GM12878 (cell line): ENCODE measurements at regions not wholly inside any gene's neighbourhood (a gene's known extent, or its start where the extent isn't known, plus 50 kb on each side); places are given as distances from the start of the nearest gene placed in this dataset.

ENCODE experiments used
- ATAC-seq: fragments of 200-7000 bp; cut with Tn5 transposase; 3 replicates; pipeline ENCODE4 v1.9.1; 2020; ENCODE audit warnings: mild to moderate bottlenecking, moderate library complexity
- BruUV-seq: library from RNA; stranded (reverse); fragments of 400-500 nt; replicated peaks from 2 replicates; lab custom pipeline; 2021; lab: Mats Ljungman, UMichigan
- CTCF ChIA-PET: fragments of 300-600 bp; sonication (Branson Sonifier 250); formaldehyde crosslinking; extraction: SDS; loops from one replicate; lab custom pipeline; 2021; ENCODE audit warnings: inconsistent platforms; lab: Yijun Ruan, JAX
- POLR2A ChIA-PET: fragments of 350-600 bp; formaldehyde crosslinking; extraction: SDS; loops from one replicate; lab custom pipeline; 2021; ENCODE audit warnings: inconsistent platforms; lab: Charles Lee
- RAD21 ChIA-PET: fragments of 300-600 bp; sonication (Branson Sonifier 250); formaldehyde crosslinking; loops from one replicate; lab custom pipeline; 2023; ENCODE audit warnings: antibody characterized with exemption; ENCODE audit not compliant: unreplicated experiment; lab: Charles Lee
- SMC1A ChIA-PET: fragments of 300-600 bp; sonication (Branson Sonifier 250); formaldehyde crosslinking; loops from one replicate; lab custom pipeline; 2023; ENCODE audit not compliant: unreplicated experiment, uncharacterized antibody; lab: Charles Lee
- DNase-seq: peaks from one replicate; pipeline ENCODE4 v3.0.0-alpha.2; 2011; ENCODE audit warnings: low read depth, low spot score
- FAIRE-seq: peaks from 3 replicates; lab custom pipeline; 2011; peaks lifted over from hg19 to GRCh38; lab: Jason Lieb, UNC
- H2AFZ ChIP-seq: 2 replicates; pipeline ENCODE4 v1.6.0; 2011; ENCODE audit warnings: low read depth, low read length, control low read depth; ENCODE audit not compliant: control insufficient read depth
- H3K27ac ChIP-seq: 2 replicates; pipeline ENCODE4 v1.5.1; 2011; ENCODE audit warnings: control low read depth; ENCODE audit not compliant: control insufficient read depth, insufficient read depth
- H3K27me3 ChIP-seq, 2 experiments: replicated peaks in 1 of 2; 2 replicates each; pipeline versions ENCODE4 v1.6.0 to v1.6.1; 2011; ENCODE audit warnings: low read length in 1 of 2; ENCODE audit not compliant: control insufficient read depth in 2 of 2, insufficient read depth in 2 of 2
- H3K36me3 ChIP-seq, 2 experiments: 2 replicates each; pipeline ENCODE4 v1.5.1; 2011; ENCODE audit warnings: low read length in 1 of 2; ENCODE audit not compliant: control insufficient read depth in 2 of 2, insufficient read depth in 2 of 2
- H3K4me1 ChIP-seq: 2 replicates; pipeline ENCODE4 v1.6.1; 2011; ENCODE audit warnings: mild to moderate bottlenecking, low read length, moderate library complexity, mixed read lengths; ENCODE audit not compliant: control insufficient read depth, insufficient read depth
- H3K4me2 ChIP-seq: 2 replicates; pipeline ENCODE4 v1.6.0; 2011; ENCODE audit warnings: control low read depth; ENCODE audit not compliant: control insufficient read depth, insufficient read depth
- H3K4me3 ChIP-seq: fragments of 200-600 bp; sonication (generic); 2 replicates; pipeline ENCODE4 v1.5.1; 2016
- H3K79me2 ChIP-seq: 2 replicates; pipeline ENCODE4 v1.6.0; 2011; ENCODE audit warnings: low read length; ENCODE audit not compliant: control insufficient read depth, insufficient read depth
- H3K9ac ChIP-seq: 2 replicates; pipeline ENCODE4 v1.8.0; 2011; ENCODE audit warnings: low read length, control low read depth, mixed read lengths; ENCODE audit not compliant: control insufficient read depth, insufficient read depth
- H3K9me3 ChIP-seq: replicated peaks from 3 replicates; pipeline ENCODE4 v1.5.1; 2011; ENCODE audit warnings: mild to moderate bottlenecking, low read length; ENCODE audit not compliant: control insufficient read depth, insufficient read depth
- H4K20me1 ChIP-seq: 2 replicates; pipeline ENCODE4 v1.6.0; 2011; ENCODE audit not compliant: control insufficient read depth, insufficient read depth
- CBX3 ChIP-seq: fragments of 200-600 bp; sonication (generic); IDR thresholded peaks from 2 replicates; pipeline ENCODE4 v1.6.1; 2016; ENCODE audit warnings: low read depth, borderline replicate concordance
- CBX5 ChIP-seq: sonication (generic); IDR thresholded peaks from 2 replicates; pipeline ENCODE4 v1.6.1; 2016; ENCODE audit warnings: low read depth, moderate library complexity, mild to moderate bottlenecking, inconsistent platforms
- CTCF ChIP-seq, 3 experiments: IDR thresholded peaks in 2 of 3; conservative IDR thresholded peaks in 1 of 3; 2 replicates each; pipeline ENCODE4 v1.5.1; 2011; ENCODE audit warnings: low read depth in 3 of 3, low read length in 3 of 3, mild to moderate bottlenecking in 3 of 3, control low read depth in 2 of 3, moderate library complexity in 2 of 3, inconsistent platforms in 1 of 3, mixed read lengths in 1 of 3; ENCODE audit not compliant: control insufficient read depth in 2 of 3, insufficient read depth in 1 of 3; ENCODE audit errors: extremely low read depth in 1 of 3
- ELK1 ChIP-seq: IDR thresholded peaks from 2 replicates; pipeline ENCODE4 v1.6.1; 2012; ENCODE audit warnings: low read depth, low read length, improper control_type of control experiment
- HDAC2 ChIP-seq: fragments of 200-600 bp; sonication (generic); IDR thresholded peaks from 2 replicates; pipeline ENCODE4 v1.6.1; 2017
- KDM1A ChIP-seq: fragments of 200-600 bp; sonication (generic); IDR thresholded peaks from 2 replicates; pipeline ENCODE4 v1.6.1; 2016; ENCODE audit warnings: borderline replicate concordance
- REST ChIP-seq: IDR thresholded peaks from 2 replicates; pipeline ENCODE4 v1.6.1; 2012; ENCODE audit warnings: mild to moderate bottlenecking, low read depth, low read length
- SP1 ChIP-seq: IDR thresholded peaks from one replicate; pipeline ENCODE4 v1.6.1; 2011; ENCODE audit warnings: low read depth, low read length
- STAT3 ChIP-seq: IDR thresholded peaks from 2 replicates; pipeline ENCODE4 v1.6.1; 2011; ENCODE audit warnings: low read depth, low read length, improper control_type of control experiment
- ZNF384 ChIP-seq: IDR thresholded peaks from 2 replicates; pipeline ENCODE4 v1.6.1; 2012; ENCODE audit warnings: low read depth, mild to moderate bottlenecking, low read length, improper control_type of control experiment, borderline replicate concordance
- WGBS: methylation state at CpG from one replicate; pipeline ENCODE4 v1.1.6; 2016; ENCODE audit warnings: low lambda C conversion rate; ENCODE audit not compliant: insufficient replicate concordance, insufficient coverage; ENCODE audit errors: missing lambda C conversion rate; 5-methylcytosine and 5-hydroxymethylcytosine counted together
- in situ Hi-C: fragments of 300-500 bp; cut with MboI; formaldehyde crosslinking; loops from 9 replicates; pipeline ENCODE4 v1.14.3; 2018; ENCODE audit warnings: mixed read lengths
- intact Hi-C: fragments of 100-400 bp; cut with micrococcal nuclease; formaldehyde crosslinking; loops from one replicate; pipeline ENCODE4 v1.14.2; 2022; ENCODE audit not compliant: unreplicated experiment

GRCh38 chr6:21730533-21730932 is 137.0 kb downstream of the SOX4 start:
- BruUV-seq: no TSS peak
- Histone ChIP-seq H2AFZ (no peak overlapping the region), H3K4me2 (no peak overlapping the region), H3K9me3 (no peaks in the 10 kb centered on the region), H3K27me3 (no peaks in the 10 kb centered on the region), H4K20me1 (no peaks in the 10 kb centered on the region), H3K27ac (no peak overlapping the region), H3K4me1 (no peaks in the 10 kb centered on the region), H3K4me3 (no peak overlapping the region), H3K9ac (no peak overlapping the region), H3K36me3 (no peaks in the 10 kb centered on the region), H3K79me2 (no peaks in the 10 kb centered on the region)
- ChIA-PET CTCF (interaction anchor here (1.3 kb wide), 1 partner anchor 11 kb away, joined by 3 read pairs; no protein-coding TSS in a partner anchor), SMC1A (interaction anchor here (0.7 kb wide), 1 partner anchor 30 kb away, joined by 3 read pairs; no protein-coding TSS in a partner anchor), RAD21 (no interaction called here), POLR2A (no interaction called here)
- ATAC-seq (no peak), FAIRE-seq (no peak), DNase-seq (no peak)
- in situ Hi-C loops: no loop called here
- TF ChIP-seq ZNF384: no peak
- intact Hi-C loops: loop anchor here (5.0 kb wide), 1 partner anchor 133 kb away; no protein-coding TSS in a partner anchor
- WGBS: 62% methylated on average over 11 of the region's 11 CpGs

- WGBS: 26% methylated on average over 5 of the region's 5 CpGs
- no peak for TF ChIP-seq CBX5
- no peak for TF ChIP-seq CBX3
- TF ChIP-seq KDM1A: no peak
- no peak for TF ChIP-seq STAT3
- TF ChIP-seq REST: no peak
- no peak for TF ChIP-seq ELK1
- TF ChIP-seq CTCF (IDR thresholded peaks at IDR 0.05 in 2 of 3, conservative IDR thresholded peaks at IDR 0.05 in 1 of 3; ENCODE audit: control insufficient read depth in 2 of 3, extremely low read depth in 1 of 3, insufficient read depth in 1 of 3, low read depth in 3 of 3, low read length in 3 of 3): no peak
- TF ChIP-seq HDAC2: no peak
- no peak for TF ChIP-seq SP1
These were observed 138.0 kb downstream of the SOX4 start for GRCh38 chr6:21731411-21732031.

More at GRCh38 chr6:21731411-21732031, 138.0 kb downstream of the SOX4 start:
- Histone ChIP-seq H3K9me3 (no peaks in the 10 kb centered on the region), H3K79me2 (no peaks in the 10 kb centered on the region), H2AFZ (no peak overlapping the region), H3K27me3 (no peaks in the 10 kb centered on the region), H3K9ac (no peak overlapping the region), H4K20me1 (no peaks in the 10 kb centered on the region), H3K27ac (no peak overlapping the region), H3K4me2 (no peak overlapping the region), H3K4me1 (no peaks in the 10 kb centered on the region), H3K36me3 (no peaks in the 10 kb centered on the region), H3K4me3 (no peak overlapping the region)
- FAIRE-seq: no peak
- intact Hi-C loops (loop anchor here (5.0 kb wide), 1 partner anchor 134 kb away; no protein-coding TSS in a partner anchor), in situ Hi-C loops (no loop called here)
- POLR2A ChIA-PET: no interaction called here
- BruUV-seq: no TSS peak
- no peak for DNase-seq
- RAD21 ChIA-PET: interaction anchor here (0.7 kb wide), 1 partner anchor 37 kb away, joined by 3 read pairs; no protein-coding TSS in a partner anchor
- ATAC-seq: no peak; the same call in 2 of the 3 replicates
- CTCF ChIA-PET: interaction anchor here (0.6 to 1.3 kb wide), 2 partner anchors 10 to 866 kb away, joined by 3 read pairs; no protein-coding TSS in a partner anchor
- SMC1A ChIA-PET: interaction anchor here (0.7 kb wide), 1 partner anchor 29 kb away, joined by 3 read pairs; no protein-coding TSS in a partner anchor
